NCI-H446 treated with DMSO at 0.1 percent for 48 hours (cell line): ENCODE measurements at regions not wholly inside any gene's neighbourhood (a gene's known extent, or its start where the extent isn't known, plus 50 kb on each side); places are given as distances from the start of the nearest gene placed in this dataset.
"Not testable (repeated sequence)": the region's sequence is repeated elsewhere in the genome, so short reads cannot be mapped to it uniquely, and the experiment has no call there.

Experiments
- DNase-seq: peaks from one replicate; lab custom pipeline; 2025; lab: John Stamatoyannopoulos, UW

GRCh38 chr5:36390640-36391039, 88.9 kb upstream of the RANBP3L start:
- no peak for DNase-seq

GRCh38 chr5:36392186-36392585, 90.5 kb upstream of the RANBP3L start:
- DNase-seq = peak; percentile 17

GRCh38 chr5:36392818-36393217, 91.1 kb upstream of the RANBP3L start:
- peak; percentile 13 for DNase-seq

- no peak for DNase-seq
These were observed 92.1 kb upstream of the RANBP3L start for GRCh38 chr5:36393656-36394428.

- DNase-seq = no peak
These were observed 93.6 kb upstream of the RANBP3L start for GRCh38 chr5:36395260-36395659.

- DNase-seq = not testable (repeated sequence)
These were observed 94.2 kb upstream of the RANBP3L start for GRCh38 chr5:36395947-36396346.

GRCh38 chr5:36396640-36397039, 94.9 kb upstream of the RANBP3L start:
- no peak for DNase-seq

- no peak for DNase-seq
These were observed 96.3 kb upstream of the RANBP3L start for GRCh38 chr5:36397901-36398536.

GRCh38 chr5:36402512-36402906, 100.8 kb upstream of the RANBP3L start:
- no peak for DNase-seq

GRCh38 chr5:36403632-36404311, 102.1 kb upstream of the RANBP3L start:
- DNase-seq = no peak

- DNase-seq = no peak
These were observed 104.3 kb upstream of the RANBP3L start for GRCh38 chr5:36406023-36406422.

- DNase-seq = no peak
These were observed 105.7 kb upstream of the RANBP3L start for GRCh38 chr5:36407396-36407795.

- not testable (repeated sequence) for DNase-seq
These were observed 108.0 kb upstream of the RANBP3L start for GRCh38 chr5:36409711-36410110.

- not testable (repeated sequence) for DNase-seq
These were observed 109.0 kb upstream of the RANBP3L start for GRCh38 chr5:36410672-36411071.

- DNase-seq = no peak
These were observed 113.2 kb upstream of the RANBP3L start for GRCh38 chr5:36414869-36415282.

- DNase-seq = no peak
These were observed 114.9 kb upstream of the RANBP3L start for GRCh38 chr5:36416605-36417004.

- DNase-seq = no peak
These were observed 115.5 kb upstream of the RANBP3L start for GRCh38 chr5:36417221-36417620.

GRCh38 chr5:36417668-36418067, 116.0 kb upstream of the RANBP3L start:
- no peak for DNase-seq

- no peak for DNase-seq
These were observed 116.7 kb upstream of the RANBP3L start for GRCh38 chr5:36418152-36418979.

- no peak for DNase-seq
These were observed 119.6 kb upstream of the RANBP3L start for GRCh38 chr5:36421256-36421655.

- DNase-seq = no peak
These were observed 121.2 kb upstream of the RANBP3L start for GRCh38 chr5:36422952-36423351.
